ENCODE measurements at regions not wholly inside any gene's neighbourhood (a gene's known extent, or its start where the extent isn't known, plus 50 kb on each side); places are given as distances from the start of the nearest gene placed in this dataset.

- Mint-ChIP-seq H3K27me3 (no peaks in the 10 kb centered on the region), H3K9me3 (peaks cover 0 to 9% (median under 1%) of the 10 kb centered on the region in 8 donors), H3K27ac (no peak overlapping the region), H3K4me1 (no peaks in the 10 kb centered on the region), H3K36me3 (no peaks in the 10 kb centered on the region), H3K4me3 (no peak overlapping the region)
- DNase-seq, result no peak
- H3K9me3 ChIP-seq (ENCODE audit: control insufficient read depth in 1 of 2, low read length in 2 of 2), result no peaks in the 10 kb centered on the region
- ChIA-PET CTCF (ENCODE audit: partially characterized antibody) (no interaction called here), POLR2A (ENCODE audit: partially characterized antibody) (no interaction called here)
- intact Hi-C loops (cut with micrococcal nuclease), result no loop called here
- H3K36me3 ChIP-seq (ENCODE audit: insufficient read depth, low read length), result no peaks in the 10 kb centered on the region
- H3K4me3 ChIP-seq (ENCODE audit: low read length in 2 of 2), result no peak overlapping the region
- no peaks in the 10 kb centered on the region for H3K4me1 ChIP-seq (ENCODE audit: insufficient read depth, low read length)
- no peak overlapping the region for H3K27ac ChIP-seq (ENCODE audit: low read depth, low read length)
- no peaks in the 10 kb centered on the region for H3K27me3 ChIP-seq (ENCODE audit: insufficient read depth, low read length)
These were observed 140.7 kb upstream of the RARB start for GRCh38 chr3:25287291-25287884.

GRCh38 chr3:25288413-25288812 lies 139.7 kb upstream of the RARB start:
- H3K27ac Mint-ChIP-seq, result no peak overlapping the region

DNA sequence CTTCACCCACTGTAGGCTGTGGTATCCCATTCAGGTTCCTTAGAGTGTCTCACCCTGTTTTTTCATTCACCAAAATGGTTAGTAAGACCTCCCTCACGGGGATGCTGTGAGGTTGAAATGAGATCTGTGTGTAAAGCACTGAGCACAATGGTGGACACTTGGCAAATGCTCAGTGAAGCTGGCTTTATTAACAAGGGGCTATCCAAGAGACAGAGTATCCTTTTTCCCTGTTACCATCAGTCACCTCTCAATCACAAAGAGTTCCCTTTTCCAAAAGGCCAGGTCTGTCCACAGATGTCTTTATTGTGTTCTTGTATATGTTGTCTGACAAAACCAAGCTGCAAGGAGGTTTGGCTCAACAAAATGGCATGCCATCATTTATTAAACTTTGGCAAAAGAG lies 138.9 kb upstream of the RARB start:
- intact Hi-C loops (cut with micrococcal nuclease), result no loop called here

More at GRCh38 chr3:25288413-25288812, 139.7 kb upstream of the RARB start:
- Histone ChIP-seq H3K4me1 (ENCODE audit: insufficient read depth, low read length) (no peaks in the 10 kb centered on the region), H3K27me3 (ENCODE audit: insufficient read depth, low read length) (no peaks in the 10 kb centered on the region), H3K9me3 (ENCODE audit: control insufficient read depth in 1 of 2, low read length in 2 of 2) (no peaks in the 10 kb centered on the region), H3K27ac (ENCODE audit: low read depth, low read length) (no peak overlapping the region), H3K36me3 (ENCODE audit: insufficient read depth, low read length) (no peaks in the 10 kb centered on the region), H3K4me3 (ENCODE audit: low read length in 2 of 2) (no peak overlapping the region)
- no peaks in the 10 kb centered on the region for H3K27me3 Mint-ChIP-seq
- ChIA-PET CTCF (ENCODE audit: partially characterized antibody) (no interaction called here), POLR2A (ENCODE audit: partially characterized antibody) (no interaction called here)
- peaks cover 0 to 9% (median under 1%) of the 10 kb centered on the region in 8 donors for H3K9me3 Mint-ChIP-seq
- H3K4me1 Mint-ChIP-seq, result no peaks in the 10 kb centered on the region
- H3K4me3 Mint-ChIP-seq, result no peak overlapping the region
- DNase-seq, result no peak
- intact Hi-C loops (cut with micrococcal nuclease), result no loop called here
- no peaks in the 10 kb centered on the region for H3K36me3 Mint-ChIP-seq

GRCh38 chr3:25289663-25290062 lies 138.4 kb upstream of the RARB start:
- no peaks in the 10 kb centered on the region for H3K4me1 ChIP-seq (ENCODE audit: insufficient read depth, low read length)
- no peaks in the 10 kb centered on the region for H3K36me3 ChIP-seq (ENCODE audit: insufficient read depth, low read length)
- intact Hi-C loops (cut with micrococcal nuclease), result no loop called here
- no peak for DNase-seq
- Mint-ChIP-seq H3K27ac (no peak overlapping the region), H3K9me3 (peaks cover 0 to 9% (median 2%) of the 10 kb centered on the region in 8 donors), H3K4me3 (no peak overlapping the region), H3K4me1 (no peaks in the 10 kb centered on the region), H3K27me3 (no peaks in the 10 kb centered on the region), H3K36me3 (no peaks in the 10 kb centered on the region)
- H3K9me3 ChIP-seq (ENCODE audit: control insufficient read depth in 1 of 2, low read length in 2 of 2), result no peaks in the 10 kb centered on the region
- CTCF ChIA-PET (ENCODE audit: partially characterized antibody), result no interaction called here
- POLR2A ChIA-PET (ENCODE audit: partially characterized antibody), result no interaction called here
- H3K27me3 ChIP-seq (ENCODE audit: insufficient read depth, low read length), result no peaks in the 10 kb centered on the region
- H3K27ac ChIP-seq (ENCODE audit: low read depth, low read length), result no peak overlapping the region
- H3K4me3 ChIP-seq (ENCODE audit: low read length in 2 of 2), result no peak overlapping the region

More for the DNA sequence above, 138.9 kb upstream of the RARB start:
- ChIA-PET POLR2A (ENCODE audit: partially characterized antibody) (no interaction called here), CTCF (ENCODE audit: partially characterized antibody) (no interaction called here)
- H3K36me3 ChIP-seq (ENCODE audit: insufficient read depth, low read length), result no peaks in the 10 kb centered on the region
- no peaks in the 10 kb centered on the region for H3K27me3 ChIP-seq (ENCODE audit: insufficient read depth, low read length)
- H3K27me3 Mint-ChIP-seq, result no peaks in the 10 kb centered on the region
- H3K27ac ChIP-seq (ENCODE audit: low read depth, low read length), result no peak overlapping the region
- no peak overlapping the region for H3K27ac Mint-ChIP-seq
- no peak overlapping the region for H3K4me3 ChIP-seq (ENCODE audit: low read length in 2 of 2)
- no peaks in the 10 kb centered on the region for H3K4me1 ChIP-seq (ENCODE audit: insufficient read depth, low read length)
- H3K4me3 Mint-ChIP-seq, result no peak overlapping the region
- H3K4me1 Mint-ChIP-seq, result no peaks in the 10 kb centered on the region
- H3K36me3 Mint-ChIP-seq, result no peaks in the 10 kb centered on the region
- no peaks in the 10 kb centered on the region for H3K9me3 ChIP-seq (ENCODE audit: control insufficient read depth in 1 of 2, low read length in 2 of 2)
- no peak for DNase-seq
- H3K9me3 Mint-ChIP-seq, result peaks cover 0 to 9% (median 2%) of the 10 kb centered on the region in 8 donors

DNA sequence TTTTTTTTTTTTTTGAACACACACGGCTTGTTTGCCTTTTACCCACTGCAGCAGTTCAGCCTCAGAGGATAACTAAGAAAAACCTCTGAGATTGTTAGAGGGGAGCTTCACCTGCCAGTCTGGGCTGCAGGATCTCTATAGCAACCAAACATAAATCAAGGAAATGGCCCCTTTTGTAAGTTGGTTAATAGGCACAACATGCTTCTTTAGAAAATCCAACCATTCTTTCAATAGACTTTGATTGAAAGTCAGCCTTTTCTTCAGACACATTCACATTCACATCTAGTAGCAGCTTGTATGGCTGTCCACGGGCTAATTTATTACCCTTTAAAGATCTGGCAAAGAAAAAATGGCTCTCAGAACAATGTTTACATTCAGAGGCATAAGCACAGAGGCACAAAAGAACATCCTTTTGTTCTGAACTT lies 136.6 kb upstream of the RARB start:
- H3K9me3 Mint-ChIP-seq, result peaks cover 0 to 4% (median under 1%) of the 10 kb centered on the region in 8 donors
- no peaks in the 10 kb centered on the region for H3K4me1 Mint-ChIP-seq
- H3K4me3 Mint-ChIP-seq, result no peak overlapping the region
- H3K27me3 ChIP-seq (ENCODE audit: insufficient read depth, low read length), result no peaks in the 10 kb centered on the region
- no peaks in the 10 kb centered on the region for H3K4me1 ChIP-seq (ENCODE audit: insufficient read depth, low read length)
- H3K27me3 Mint-ChIP-seq, result no peaks in the 10 kb centered on the region
- ChIA-PET POLR2A (ENCODE audit: partially characterized antibody) (no interaction called here), CTCF (ENCODE audit: partially characterized antibody) (no interaction called here)
- H3K27ac Mint-ChIP-seq, result no peak overlapping the region
- no peak overlapping the region for H3K4me3 ChIP-seq (ENCODE audit: low read length in 2 of 2)
- H3K9me3 ChIP-seq (ENCODE audit: control insufficient read depth in 1 of 2, low read length in 2 of 2), result no peaks in the 10 kb centered on the region
- DNase-seq, result no peak
- no peaks in the 10 kb centered on the region for H3K36me3 Mint-ChIP-seq
- H3K27ac ChIP-seq (ENCODE audit: low read depth, low read length), result no peak overlapping the region
- H3K36me3 ChIP-seq (ENCODE audit: insufficient read depth, low read length), result no peaks in the 10 kb centered on the region
- intact Hi-C loops (cut with micrococcal nuclease), result no loop called here

- Mint-ChIP-seq H3K27ac (no peak overlapping the region), H3K4me3 (no peak overlapping the region), H3K36me3 (no peaks in the 10 kb centered on the region), H3K27me3 (no peaks in the 10 kb centered on the region), H3K4me1 (no peaks in the 10 kb centered on the region), H3K9me3 (peaks cover 0 to 4% (median 0%) of the 10 kb centered on the region in 8 donors)
- ChIA-PET CTCF (ENCODE audit: partially characterized antibody) (no interaction called here), POLR2A (ENCODE audit: partially characterized antibody) (no interaction called here)
- no peaks in the 10 kb centered on the region for H3K4me1 ChIP-seq (ENCODE audit: insufficient read depth, low read length)
- DNase-seq, result no peak
- intact Hi-C loops (cut with micrococcal nuclease), result no loop called here
- H3K36me3 ChIP-seq (ENCODE audit: insufficient read depth, low read length), result no peaks in the 10 kb centered on the region
- H3K27me3 ChIP-seq (ENCODE audit: insufficient read depth, low read length), result no peaks in the 10 kb centered on the region
- no peak overlapping the region for H3K4me3 ChIP-seq (ENCODE audit: low read length in 2 of 2)
- H3K27ac ChIP-seq (ENCODE audit: low read depth, low read length), result no peak overlapping the region
- no peaks in the 10 kb centered on the region for H3K9me3 ChIP-seq (ENCODE audit: control insufficient read depth in 1 of 2, low read length in 2 of 2)
These were observed 136.0 kb upstream of the RARB start for GRCh38 chr3:25292036-25292435.

DNA sequence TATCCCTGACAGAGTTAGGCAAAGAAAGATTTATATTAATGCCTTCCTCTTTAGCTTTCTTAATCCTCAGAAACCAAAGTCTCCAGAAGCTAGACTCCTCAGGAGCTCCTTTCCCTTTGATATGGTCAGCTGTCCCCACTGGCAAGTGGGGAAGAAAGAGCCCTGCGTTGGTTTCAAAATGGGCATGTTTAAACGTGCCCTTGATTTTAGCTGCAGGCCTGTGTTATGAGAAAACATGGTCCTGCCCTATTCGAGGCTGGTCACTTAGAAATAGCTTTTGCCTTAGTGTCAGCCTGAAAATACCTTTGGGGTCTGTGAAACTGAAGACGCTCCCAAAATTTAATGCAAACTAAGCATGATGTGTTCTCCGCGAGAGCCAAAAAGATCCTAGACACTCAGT lies 135.5 kb upstream of the RARB start:
- Mint-ChIP-seq H3K27me3 (no peaks in the 10 kb centered on the region), H3K36me3 (no peaks in the 10 kb centered on the region), H3K27ac (no peak overlapping the region), H3K4me1 (no peaks in the 10 kb centered on the region), H3K9me3 (peaks cover 0 to 4% (median under 1%) of the 10 kb centered on the region in 8 donors), H3K4me3 (no peak overlapping the region)
- Histone ChIP-seq H3K4me1 (ENCODE audit: insufficient read depth, low read length) (no peaks in the 10 kb centered on the region), H3K9me3 (ENCODE audit: control insufficient read depth in 1 of 2, low read length in 2 of 2) (no peaks in the 10 kb centered on the region), H3K27ac (ENCODE audit: low read depth, low read length) (no peak overlapping the region), H3K36me3 (ENCODE audit: insufficient read depth, low read length) (no peaks in the 10 kb centered on the region), H3K27me3 (ENCODE audit: insufficient read depth, low read length) (no peaks in the 10 kb centered on the region), H3K4me3 (ENCODE audit: low read length in 2 of 2) (no peak overlapping the region)
- ChIA-PET CTCF (ENCODE audit: partially characterized antibody) (no interaction called here), POLR2A (ENCODE audit: partially characterized antibody) (no interaction called here)
- intact Hi-C loops (cut with micrococcal nuclease), result no loop called here
- DNase-seq, result no peak

DNA sequence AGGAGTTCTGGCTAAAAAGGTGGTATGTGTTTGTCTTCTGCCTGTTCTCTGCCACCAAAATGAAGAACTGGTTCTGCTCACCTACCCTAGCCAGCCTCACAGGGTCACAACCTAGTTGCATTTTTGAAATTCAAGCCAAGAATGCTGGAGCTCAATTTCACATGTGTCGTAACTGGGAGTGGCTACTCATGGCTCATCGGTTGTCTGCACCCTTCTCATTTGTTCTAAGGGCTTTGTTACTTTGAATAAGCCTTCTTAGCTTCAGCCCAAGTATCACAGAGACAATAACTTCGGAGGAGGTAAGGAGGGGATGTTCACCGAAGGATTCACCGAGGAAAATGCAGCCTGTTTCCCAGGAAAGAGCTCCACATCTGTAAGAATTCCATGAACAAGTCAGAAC lies 134.3 kb upstream of the RARB start:
- DNase-seq, result no peak
- ChIA-PET POLR2A (ENCODE audit: partially characterized antibody) (no interaction called here), CTCF (ENCODE audit: partially characterized antibody) (no interaction called here)
- Histone ChIP-seq H3K36me3 (ENCODE audit: insufficient read depth, low read length) (no peaks in the 10 kb centered on the region), H3K4me1 (ENCODE audit: insufficient read depth, low read length) (no peaks in the 10 kb centered on the region), H3K4me3 (ENCODE audit: low read length in 2 of 2) (no peak overlapping the region), H3K9me3 (ENCODE audit: control insufficient read depth in 1 of 2, low read length in 2 of 2) (no peaks in the 10 kb centered on the region), H3K27ac (ENCODE audit: low read depth, low read length) (no peak overlapping the region), H3K27me3 (ENCODE audit: insufficient read depth, low read length) (no peaks in the 10 kb centered on the region)
- no peak overlapping the region for H3K27ac Mint-ChIP-seq
- H3K36me3 Mint-ChIP-seq, result no peaks in the 10 kb centered on the region
- peaks cover 0 to 4% (median 0%) of the 10 kb centered on the region in 8 donors for H3K9me3 Mint-ChIP-seq
- H3K27me3 Mint-ChIP-seq, result no peaks in the 10 kb centered on the region
- no peaks in the 10 kb centered on the region for H3K4me1 Mint-ChIP-seq
- H3K4me3 Mint-ChIP-seq, result no peak overlapping the region
- intact Hi-C loops (cut with micrococcal nuclease), result no loop called here
